SK-N-SH (cell line): ENCODE measurements at regions not wholly inside any gene's neighbourhood (a gene's known extent, or its start where the extent isn't known, plus 50 kb on each side); places are given as distances from the start of the nearest gene placed in this dataset.

ENCODE experiments used
- EZH2phosphoT487 ChIP-seq: fragments of 200-600 bp; sonication (generic); IDR thresholded peaks from 2 replicates; pipeline ENCODE4 v1.6.1; 2017; ENCODE audit warnings: low read depth, mixed run types, mild to moderate bottlenecking, antibody characterized with exemption, moderate library complexity, borderline replicate concordance
- GATA2 ChIP-seq: sonication (generic); formaldehyde crosslinking; IDR thresholded peaks from 2 replicates; pipeline ENCODE4 v1.5.0; 2020; ENCODE audit warnings: mild to moderate bottlenecking, missing genetic modification reagents
- MXI1 ChIP-seq: IDR thresholded peaks from 2 replicates; pipeline ENCODE4 v1.6.1; 2012; ENCODE audit warnings: mild to moderate bottlenecking, low read depth, low read length, improper control_type of control experiment
- POLR2AphosphoS5 ChIP-seq: IDR thresholded peaks from 2 replicates; pipeline ENCODE4 v1.6.1; 2012; ENCODE audit warnings: low read depth, low read length
- RCOR1 ChIP-seq: fragments of 150-350 bp; IDR thresholded peaks from 2 replicates; pipeline ENCODE4 v1.6.1; 2017; ENCODE audit warnings: antibody characterized with exemption, low read length
- TAF1 ChIP-seq: IDR thresholded peaks from 2 replicates; pipeline ENCODE4 v1.6.1; 2012; ENCODE audit warnings: low read depth, mild to moderate bottlenecking, low read length, moderate library complexity, borderline replicate concordance
- TF ChIP-seq, protein P1 (sequence below): fragments of 200-600 bp; sonication (generic); IDR thresholded peaks from 2 replicates; pipeline ENCODE4 v1.6.1; 2017; ENCODE audit warnings: antibody characterized with exemption, mild to moderate bottlenecking, moderate library complexity
- TF ChIP-seq, protein P2 (sequence below): fragments of 150-350 bp; IDR thresholded peaks from 2 replicates; pipeline ENCODE4 v1.6.1; 2016; ENCODE audit warnings: mild to moderate bottlenecking, low read depth, low read length

GRCh38 chr10:33666686-33667480 lies 332.4 kb upstream of the NRP1 start:
- TF ChIP-seq, protein P1, sequence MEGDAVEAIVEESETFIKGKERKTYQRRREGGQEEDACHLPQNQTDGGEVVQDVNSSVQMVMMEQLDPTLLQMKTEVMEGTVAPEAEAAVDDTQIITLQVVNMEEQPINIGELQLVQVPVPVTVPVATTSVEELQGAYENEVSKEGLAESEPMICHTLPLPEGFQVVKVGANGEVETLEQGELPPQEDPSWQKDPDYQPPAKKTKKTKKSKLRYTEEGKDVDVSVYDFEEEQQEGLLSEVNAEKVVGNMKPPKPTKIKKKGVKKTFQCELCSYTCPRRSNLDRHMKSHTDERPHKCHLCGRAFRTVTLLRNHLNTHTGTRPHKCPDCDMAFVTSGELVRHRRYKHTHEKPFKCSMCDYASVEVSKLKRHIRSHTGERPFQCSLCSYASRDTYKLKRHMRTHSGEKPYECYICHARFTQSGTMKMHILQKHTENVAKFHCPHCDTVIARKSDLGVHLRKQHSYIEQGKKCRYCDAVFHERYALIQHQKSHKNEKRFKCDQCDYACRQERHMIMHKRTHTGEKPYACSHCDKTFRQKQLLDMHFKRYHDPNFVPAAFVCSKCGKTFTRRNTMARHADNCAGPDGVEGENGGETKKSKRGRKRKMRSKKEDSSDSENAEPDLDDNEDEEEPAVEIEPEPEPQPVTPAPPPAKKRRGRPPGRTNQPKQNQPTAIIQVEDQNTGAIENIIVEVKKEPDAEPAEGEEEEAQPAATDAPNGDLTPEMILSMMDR: no peak
- TF ChIP-seq RCOR1 (no peak), TAF1 (no peak), GATA2 (CRISPR knock-in tag) (no peak), EZH2phosphoT487 (no peak), POLR2AphosphoS5 (no peak), MXI1 (no peak)
- TF ChIP-seq, protein P2, sequence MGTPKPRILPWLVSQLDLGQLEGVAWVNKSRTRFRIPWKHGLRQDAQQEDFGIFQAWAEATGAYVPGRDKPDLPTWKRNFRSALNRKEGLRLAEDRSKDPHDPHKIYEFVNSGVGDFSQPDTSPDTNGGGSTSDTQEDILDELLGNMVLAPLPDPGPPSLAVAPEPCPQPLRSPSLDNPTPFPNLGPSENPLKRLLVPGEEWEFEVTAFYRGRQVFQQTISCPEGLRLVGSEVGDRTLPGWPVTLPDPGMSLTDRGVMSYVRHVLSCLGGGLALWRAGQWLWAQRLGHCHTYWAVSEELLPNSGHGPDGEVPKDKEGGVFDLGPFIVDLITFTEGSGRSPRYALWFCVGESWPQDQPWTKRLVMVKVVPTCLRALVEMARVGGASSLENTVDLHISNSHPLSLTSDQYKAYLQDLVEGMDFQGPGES: no peak
